ENCODE measurements at regions not wholly inside any gene's neighbourhood (a gene's known extent, or its start where the extent isn't known, plus 50 kb on each side); places are given as distances from the start of the nearest gene placed in this dataset.
"Not testable (repeated sequence)": the region's sequence is repeated elsewhere in the genome, so short reads cannot be mapped to it uniquely, and the experiment has no call there.

DNA sequence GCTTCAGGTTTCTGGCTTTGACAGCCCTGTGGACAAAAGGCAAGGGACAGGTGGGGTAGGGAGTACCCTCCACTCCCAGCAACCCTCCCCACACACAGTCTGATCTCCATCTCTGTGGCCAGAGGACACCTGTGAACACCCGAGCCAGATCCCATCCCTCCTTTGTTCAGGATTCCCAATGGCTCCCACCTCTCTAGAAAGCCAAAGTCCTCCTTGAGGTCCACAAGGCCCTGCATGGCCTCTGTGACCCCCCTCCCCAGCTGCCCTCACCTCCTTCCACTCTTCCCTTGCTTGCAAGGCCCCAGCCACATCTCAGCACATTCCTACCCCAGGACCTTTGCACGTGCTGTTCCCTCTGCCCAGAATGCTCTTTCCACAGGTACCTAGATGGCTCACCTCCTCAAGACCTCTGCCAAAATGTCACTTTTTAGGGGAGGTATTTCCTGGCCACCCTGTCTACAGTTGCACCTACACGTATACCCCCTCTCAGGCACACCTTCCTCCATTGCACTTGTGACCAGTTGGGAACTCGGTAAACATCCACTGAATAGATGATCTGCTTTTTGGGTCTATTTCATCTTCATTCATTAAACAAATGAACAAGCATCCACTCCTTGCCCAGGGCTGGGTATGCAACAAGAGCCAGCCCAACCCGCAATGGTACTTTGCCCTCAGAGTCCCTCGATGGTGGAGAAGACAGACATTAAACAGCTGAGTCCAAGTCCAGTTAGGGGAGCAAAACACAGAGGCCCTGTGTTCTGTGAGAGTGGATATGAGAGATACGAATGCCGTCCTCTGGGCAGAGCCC lies 107.0 kb downstream of the CRLF3 start:
- no peak overlapping the region for H3K4me3 ChIP-seq (ENCODE audit: low read depth, low read length)
- TF ChIP-seq, protein P1, sequence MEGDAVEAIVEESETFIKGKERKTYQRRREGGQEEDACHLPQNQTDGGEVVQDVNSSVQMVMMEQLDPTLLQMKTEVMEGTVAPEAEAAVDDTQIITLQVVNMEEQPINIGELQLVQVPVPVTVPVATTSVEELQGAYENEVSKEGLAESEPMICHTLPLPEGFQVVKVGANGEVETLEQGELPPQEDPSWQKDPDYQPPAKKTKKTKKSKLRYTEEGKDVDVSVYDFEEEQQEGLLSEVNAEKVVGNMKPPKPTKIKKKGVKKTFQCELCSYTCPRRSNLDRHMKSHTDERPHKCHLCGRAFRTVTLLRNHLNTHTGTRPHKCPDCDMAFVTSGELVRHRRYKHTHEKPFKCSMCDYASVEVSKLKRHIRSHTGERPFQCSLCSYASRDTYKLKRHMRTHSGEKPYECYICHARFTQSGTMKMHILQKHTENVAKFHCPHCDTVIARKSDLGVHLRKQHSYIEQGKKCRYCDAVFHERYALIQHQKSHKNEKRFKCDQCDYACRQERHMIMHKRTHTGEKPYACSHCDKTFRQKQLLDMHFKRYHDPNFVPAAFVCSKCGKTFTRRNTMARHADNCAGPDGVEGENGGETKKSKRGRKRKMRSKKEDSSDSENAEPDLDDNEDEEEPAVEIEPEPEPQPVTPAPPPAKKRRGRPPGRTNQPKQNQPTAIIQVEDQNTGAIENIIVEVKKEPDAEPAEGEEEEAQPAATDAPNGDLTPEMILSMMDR (IDR thresholded peaks at IDR 0.05; ENCODE audit: low read depth, low read length): no peak

DNA sequence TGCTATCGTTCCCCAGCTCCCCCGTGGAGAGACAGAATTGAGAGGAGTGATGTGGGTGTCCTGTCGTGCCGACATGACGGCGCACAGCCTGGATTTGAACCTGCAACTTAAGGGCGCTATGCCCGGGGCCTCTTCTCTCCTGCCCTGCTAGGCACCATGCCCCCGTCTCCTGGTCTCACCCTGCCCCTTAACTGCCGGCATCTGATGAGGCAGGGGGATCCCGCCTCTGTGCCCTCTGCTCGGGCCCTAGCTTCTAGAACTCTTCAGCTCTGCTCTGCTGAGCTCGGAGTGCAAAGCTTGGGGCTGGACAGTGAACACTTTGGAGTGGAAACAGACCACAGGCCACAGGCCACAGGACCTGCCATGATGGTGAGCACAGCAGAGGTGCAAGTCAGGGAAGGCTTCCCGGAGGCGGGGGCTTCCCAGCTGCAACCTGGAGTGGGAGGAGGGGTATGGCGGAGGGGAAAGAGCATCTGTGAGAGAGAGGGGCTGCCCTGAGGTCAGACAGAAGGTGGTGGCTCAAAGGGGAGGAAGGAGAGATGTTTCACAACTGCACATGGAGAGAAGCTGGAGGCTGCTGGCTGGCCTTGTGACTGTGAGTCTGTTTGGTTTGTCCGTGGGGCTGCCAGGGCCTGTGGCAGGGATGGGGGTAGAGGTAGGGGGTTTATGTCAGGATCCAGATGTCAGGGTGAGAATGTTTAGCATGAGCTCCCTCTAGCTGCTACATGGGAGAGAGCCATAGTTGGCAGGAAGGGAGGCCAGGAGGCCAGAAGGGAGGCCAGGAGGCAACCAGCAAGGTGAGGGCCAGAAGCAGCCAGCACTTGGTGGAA lies 107.8 kb downstream of the CRLF3 start:
- no peak overlapping the region for H3K4me3 ChIP-seq (ENCODE audit: low read depth, low read length)
- TF ChIP-seq, protein P1 (IDR thresholded peaks at IDR 0.05; ENCODE audit: low read depth, low read length): no peak

DNA sequence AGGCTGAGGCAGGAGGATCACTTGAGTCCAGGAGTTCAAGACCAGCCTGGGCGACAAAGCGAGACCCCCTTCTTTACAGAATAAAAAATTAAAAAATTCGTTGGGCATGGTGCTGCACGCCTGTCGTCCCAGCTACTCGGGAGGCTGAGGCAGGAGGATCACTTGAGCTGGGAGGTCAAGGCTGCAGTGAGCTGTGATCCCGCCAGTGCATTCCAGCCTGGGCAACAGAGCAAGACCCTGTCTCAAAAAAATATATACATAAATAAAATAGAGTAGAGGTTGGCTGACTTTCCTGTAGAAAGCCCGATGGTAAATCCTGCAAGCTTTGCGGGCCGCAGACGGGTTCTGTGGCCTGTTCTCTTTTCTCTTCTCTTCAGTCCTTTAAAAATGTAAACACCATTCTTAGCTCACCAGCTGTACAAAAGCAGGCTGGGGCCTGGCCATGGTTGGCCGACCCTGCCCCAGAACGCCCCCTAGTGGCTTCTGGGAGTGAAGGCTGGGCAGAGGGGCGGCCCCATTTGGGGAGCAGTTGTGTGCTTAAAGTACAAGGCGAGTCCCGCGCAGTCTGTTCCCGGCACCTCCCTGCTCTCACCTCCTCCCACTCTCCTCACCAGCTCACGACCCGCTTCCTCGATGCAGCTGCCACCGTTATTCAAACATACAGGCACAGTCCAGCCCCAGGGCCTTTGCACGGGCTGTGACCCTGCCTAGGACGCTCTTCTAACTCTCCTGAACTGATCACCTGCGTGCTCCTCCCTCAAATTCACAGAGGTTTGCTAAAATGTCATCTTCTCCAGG lies 109.5 kb downstream of the CRLF3 start:
- TF ChIP-seq, protein P1 (IDR thresholded peaks at IDR 0.05; ENCODE audit: low read depth, low read length): peak; percentile 64

DNA sequence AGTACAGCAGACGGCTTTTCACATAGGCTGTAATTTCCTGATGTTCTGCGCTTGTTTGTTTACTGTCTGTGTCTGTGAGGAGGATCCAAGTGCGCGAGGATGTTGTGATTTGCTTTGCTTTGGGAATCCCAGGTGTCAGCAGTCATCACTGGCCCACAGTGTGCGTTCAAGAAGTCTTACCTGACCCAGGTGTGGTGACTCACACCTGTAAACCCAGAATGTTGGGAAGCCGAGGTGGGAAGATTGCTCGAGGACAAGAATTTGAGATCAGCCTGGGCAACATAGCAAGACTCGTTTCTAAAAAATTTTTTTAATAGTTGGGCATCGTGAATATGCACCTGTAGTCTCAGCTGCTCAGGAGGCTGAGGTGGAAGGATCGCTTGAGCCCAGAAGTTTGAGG lies 110.7 kb downstream of the CRLF3 start:
- not testable (repeated sequence) for H3K4me3 ChIP-seq (ENCODE audit: low read depth, low read length)

More for the DNA sequence above, 109.5 kb downstream of the CRLF3 start:
- H3K4me3 ChIP-seq (ENCODE audit: low read depth, low read length): not testable (repeated sequence)

DNA sequence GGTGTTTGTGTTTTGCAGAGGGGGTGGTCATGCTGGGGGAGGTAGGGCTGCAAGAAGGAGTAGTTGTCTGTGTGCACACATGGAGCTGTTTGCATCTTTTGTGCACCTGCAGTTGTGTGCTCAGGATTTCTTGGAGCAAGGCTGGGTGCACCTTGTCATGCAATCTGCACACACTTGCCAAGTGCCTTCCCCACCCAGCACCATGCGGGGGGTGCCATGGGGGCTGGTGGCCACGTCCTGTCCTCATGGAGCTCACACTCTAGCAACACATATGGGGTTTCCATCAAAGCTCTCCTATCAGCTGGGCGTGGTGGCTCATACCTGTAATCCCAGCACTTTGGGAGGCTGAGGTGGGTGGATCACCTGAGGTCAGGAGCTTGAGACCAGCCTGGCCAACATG lies 111.6 kb downstream of the CRLF3 start:
- not testable (repeated sequence) for H3K4me3 ChIP-seq (ENCODE audit: low read depth, low read length)

DNA sequence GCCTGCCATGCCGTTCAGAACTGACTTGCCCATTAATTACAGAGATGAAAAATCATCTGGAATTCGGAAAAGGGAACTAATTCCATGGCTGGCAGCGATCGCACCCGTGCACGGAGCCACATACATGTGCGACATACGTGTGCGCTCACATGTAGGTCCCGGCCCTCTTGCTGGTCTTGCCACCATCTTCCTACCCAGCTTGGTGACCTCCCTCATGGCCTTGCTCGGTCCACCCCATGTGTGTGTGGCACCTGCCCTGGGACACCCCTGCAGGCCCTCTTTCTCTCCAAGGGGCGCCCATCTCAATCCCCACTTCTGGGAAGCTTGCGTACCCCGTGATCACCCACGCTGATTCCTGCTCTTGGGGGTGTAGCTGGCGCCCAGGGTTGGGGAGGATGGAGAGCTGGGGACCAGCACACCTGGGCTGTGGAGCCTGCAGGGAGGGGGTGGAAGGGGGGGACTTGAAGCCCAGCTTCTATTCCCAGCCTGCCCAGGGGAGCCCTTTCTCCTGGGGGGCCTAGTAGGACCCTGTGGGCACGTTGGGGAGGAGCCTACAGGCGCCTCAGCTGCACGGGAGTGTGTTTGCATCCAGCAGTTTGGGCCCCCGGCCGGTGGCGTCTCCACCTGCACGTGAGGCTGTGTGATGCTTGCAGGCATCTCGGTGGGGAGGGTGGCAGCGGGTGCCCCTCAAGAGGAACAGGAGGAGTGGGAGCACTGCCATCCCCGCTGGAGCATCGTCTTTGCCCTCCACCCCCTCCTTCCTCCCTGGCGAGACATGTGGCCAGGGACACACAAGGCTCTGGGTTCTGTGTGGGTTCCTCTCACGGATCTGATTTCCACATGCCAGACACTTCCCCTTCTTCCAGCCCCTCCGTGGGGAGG lies 112.6 kb downstream of the CRLF3 start:
- H3K4me3 ChIP-seq (ENCODE audit: low read depth, low read length): not testable (repeated sequence)

DNA sequence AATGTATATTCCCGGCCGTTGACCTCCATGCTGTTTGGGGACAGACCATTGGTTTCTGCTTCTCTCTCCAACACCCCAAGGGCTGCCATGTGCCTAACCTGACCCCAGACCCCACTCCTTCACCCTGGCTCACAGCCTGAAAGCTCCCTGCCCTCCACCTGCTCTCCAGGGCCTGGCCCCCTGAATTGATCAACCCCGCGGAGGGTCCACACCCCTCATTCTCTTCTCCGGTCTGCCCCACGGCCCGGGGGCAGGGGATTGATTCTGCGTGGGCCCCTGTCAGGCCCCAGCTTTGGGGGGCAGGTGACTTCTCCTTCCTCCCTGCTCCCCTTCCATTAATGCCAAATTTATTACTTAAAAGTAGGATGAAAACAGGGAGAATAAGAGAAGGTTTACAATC lies 113.3 kb downstream of the CRLF3 start:
- H3K4me3 ChIP-seq (ENCODE audit: low read depth, low read length): not testable (repeated sequence)

DNA sequence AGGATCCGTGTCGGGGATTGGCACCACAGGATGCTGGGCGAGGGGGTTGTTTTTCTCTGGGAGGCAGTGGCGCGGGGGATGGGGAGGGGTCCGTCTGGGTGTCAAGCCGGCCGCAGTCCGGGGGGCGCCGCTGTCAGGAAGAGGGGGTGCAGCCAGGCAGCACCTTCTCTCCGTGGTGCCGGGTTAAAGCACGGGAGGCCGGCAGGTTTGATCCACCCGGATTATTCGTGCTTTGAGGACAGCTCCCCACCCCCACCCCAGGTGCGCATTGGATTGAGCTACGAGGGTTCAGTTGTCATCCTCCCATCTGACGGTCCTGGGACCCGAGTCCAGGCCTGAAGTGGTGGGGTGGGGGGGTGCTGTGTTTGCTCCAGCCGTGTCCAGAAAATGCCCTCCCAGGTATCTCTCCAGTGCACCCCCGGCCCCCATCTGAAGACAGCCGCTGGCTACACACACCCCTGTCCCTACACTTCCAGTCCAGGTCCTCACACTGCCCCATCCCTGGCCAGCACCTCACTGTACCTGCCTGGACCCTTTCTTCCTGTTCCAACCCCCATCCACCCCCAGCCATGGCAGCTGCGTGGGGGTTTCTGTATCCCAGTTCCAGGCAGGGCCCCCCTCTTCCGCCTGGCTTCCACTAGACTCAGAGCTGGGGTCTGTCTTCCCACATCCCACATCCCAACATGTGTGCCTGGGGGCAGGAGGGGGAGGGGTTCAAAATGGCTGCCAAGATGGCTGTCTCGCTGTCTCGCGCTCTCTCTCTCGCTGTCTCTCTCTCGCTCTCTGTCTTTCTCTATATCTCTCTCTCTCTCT lies 114.0 kb downstream of the CRLF3 start:
- peak overlapping the region; percentile 62 for H3K4me3 ChIP-seq (ENCODE audit: low read depth, low read length)

DNA sequence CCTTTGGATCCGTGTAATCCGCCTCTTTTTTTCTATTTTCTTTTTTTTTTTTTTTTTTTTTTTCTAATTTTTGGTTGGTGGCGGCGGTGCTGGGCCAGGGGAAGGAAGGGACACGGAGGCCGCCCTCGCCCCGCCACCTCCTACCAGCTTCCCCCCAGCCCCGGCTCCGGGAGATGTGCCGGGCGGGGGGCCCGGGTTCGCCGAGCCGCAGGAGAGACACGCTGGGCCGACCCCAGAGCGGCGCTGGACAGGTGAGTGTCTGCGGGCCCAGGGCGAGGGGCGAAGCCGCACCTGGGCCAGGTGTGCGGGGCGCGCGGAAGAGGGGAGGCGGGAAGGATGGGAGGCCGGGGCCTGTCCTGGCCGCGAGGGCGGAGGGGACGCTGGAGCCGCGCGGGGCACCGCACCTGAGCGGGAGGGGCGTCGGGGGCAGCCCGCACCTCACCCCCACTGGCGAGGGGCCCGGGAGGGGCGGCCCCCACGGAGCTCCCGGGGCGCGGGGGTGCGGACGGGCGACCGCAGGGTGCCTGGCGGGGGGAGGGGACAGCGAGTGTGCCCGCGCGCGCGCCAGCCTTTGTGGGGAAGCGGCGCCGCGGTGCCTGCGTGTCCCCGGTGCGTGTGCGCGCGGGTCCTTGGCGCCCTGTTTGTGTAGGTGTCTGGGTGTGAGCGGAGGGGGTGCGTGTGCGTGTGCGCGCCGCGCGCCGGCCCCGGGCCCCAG lies 114.8 kb downstream of the CRLF3 start:
- H3K4me3 ChIP-seq (ENCODE audit: low read depth, low read length): peak overlapping the region; percentile 62

DNA sequence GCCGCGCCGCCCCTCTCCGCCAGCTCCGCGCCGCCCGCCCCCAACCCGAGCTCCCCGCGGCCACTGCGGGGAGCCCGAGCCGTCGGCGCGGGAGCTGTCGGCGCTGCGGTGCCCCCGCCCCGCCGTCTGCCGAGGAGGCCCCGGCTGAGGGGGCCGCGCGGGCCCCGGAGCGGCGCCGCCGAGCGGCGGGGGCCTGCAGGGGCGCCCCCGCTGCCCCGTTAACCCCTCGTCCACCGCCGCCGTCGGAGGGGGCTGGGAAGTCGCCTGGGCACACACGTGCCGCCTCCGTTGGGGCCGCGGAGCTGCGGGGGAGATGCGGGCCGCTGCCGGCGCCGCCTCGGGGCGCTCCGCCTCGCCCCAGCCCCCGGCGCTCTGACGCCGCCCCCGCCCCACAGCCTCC lies 115.4 kb downstream of the CRLF3 start:
- peak overlapping the region; percentile 65 for H3K4me3 ChIP-seq (ENCODE audit: low read depth, low read length)

DNA sequence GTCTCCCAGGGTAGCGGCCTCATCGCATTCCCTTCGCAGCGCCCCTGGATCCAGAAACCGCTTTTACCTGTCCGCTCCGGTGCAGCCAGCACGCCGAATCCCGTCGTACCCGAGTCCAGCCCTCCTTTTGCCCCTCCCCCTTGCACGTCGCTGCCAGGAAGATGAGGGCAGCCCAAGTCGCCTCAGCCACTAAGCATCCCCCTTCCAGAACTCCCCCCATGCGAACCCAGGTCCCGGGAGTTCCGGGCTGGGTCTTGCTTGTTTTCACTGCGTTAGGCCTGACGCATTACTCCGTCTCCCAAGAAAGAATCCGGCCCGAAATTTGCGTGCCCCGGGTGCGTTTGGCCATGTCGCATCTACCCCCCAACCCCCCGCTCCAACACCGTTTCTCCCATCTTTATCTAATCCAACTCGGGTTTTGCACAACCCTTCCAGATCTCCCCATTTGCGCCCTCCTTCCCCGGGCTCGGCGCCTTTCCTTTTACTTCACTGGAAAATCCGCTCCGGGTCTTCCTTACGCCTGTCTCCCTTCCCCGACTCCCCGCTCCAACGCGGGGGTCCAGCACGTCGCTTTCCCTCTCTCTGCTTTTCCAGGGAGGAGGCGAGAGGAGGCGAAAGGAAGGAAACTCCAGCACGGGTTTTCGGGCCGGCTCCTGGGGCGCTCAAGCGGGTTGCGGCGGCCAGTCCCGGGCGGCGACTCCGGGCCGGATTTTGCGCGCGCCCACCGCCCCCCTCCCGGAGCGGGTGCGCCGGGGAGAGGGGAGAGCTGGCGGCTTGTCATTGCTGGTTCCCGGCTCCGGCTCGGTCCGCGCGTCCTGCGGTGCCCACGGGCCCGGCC lies 116.0 kb downstream of the CRLF3 start:
- peak overlapping the region; percentile 65 for H3K4me3 ChIP-seq (ENCODE audit: low read depth, low read length)

DNA sequence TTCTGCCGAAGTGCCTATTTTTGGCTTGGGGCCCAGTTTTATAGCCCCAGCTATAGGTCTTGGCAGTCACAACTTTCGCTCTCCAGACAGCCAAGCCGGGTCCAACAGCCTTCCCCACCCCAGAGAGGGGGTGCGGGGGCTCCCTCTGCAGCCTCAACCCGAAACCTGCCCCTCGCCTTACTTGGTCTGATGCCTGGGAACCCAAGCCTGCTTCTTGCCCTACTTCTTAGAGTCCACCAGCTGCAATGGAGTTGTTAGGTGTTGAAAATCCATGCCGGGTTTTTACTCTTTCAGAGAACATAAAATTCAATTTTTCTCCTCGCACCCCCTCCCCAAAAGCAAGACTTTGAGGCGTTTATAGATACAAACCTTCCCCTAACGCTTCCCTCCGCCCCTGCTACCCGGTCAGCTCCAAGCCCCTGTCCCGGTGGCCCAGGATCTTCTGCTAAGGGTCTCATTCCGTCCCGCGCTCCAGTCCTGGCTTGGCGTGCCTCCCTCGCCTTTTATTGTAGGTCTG lies 116.7 kb downstream of the CRLF3 start:
- peak overlapping the region; percentile 65 for H3K4me3 ChIP-seq (ENCODE audit: low read depth, low read length)
